H1 (cell line): ENCODE measurements at regions not wholly inside any gene's neighbourhood (a gene's known extent, or its start where the extent isn't known, plus 50 kb on each side); places are given as distances from the start of the nearest gene placed in this dataset.

Experiments used
- BRCA1 ChIP-seq: IDR thresholded peaks from 2 replicates; pipeline ENCODE4 v1.6.1; 2012; ENCODE audit warnings: low read depth, low read length, improper control_type of control experiment
- CEBPB ChIP-seq: IDR thresholded peaks from 2 replicates; pipeline ENCODE4 v1.6.1; 2012; ENCODE audit warnings: low read depth, low read length
- CTCF ChIP-seq, 3 experiments: IDR thresholded peaks; 1 replicate in 2 of 3; 2 replicates in 1 of 3; pipeline versions ENCODE4 v1.5.1 to v1.6.1; 2011; ENCODE audit warnings: low read length in 3 of 3, mild to moderate bottlenecking in 3 of 3, inconsistent platforms in 2 of 3, low read depth in 1 of 3, moderate library complexity in 1 of 3; ENCODE audit not compliant: insufficient read depth in 1 of 3; ENCODE audit errors: control extremely low read depth in 1 of 3
- EP300 ChIP-seq, 2 experiments: IDR thresholded peaks; 1 replicate in 1 of 2; 2 replicates in 1 of 2; pipeline ENCODE4 v1.6.1; 2011 to 2012; ENCODE audit warnings: low read depth in 2 of 2, low read length in 2 of 2, mild to moderate bottlenecking in 2 of 2, borderline replicate concordance in 1 of 2, inconsistent platforms in 1 of 2, moderate library complexity in 1 of 2
- EZH2 ChIP-seq: fragments of 200-600 bp; sonication (generic); IDR thresholded peaks from 2 replicates; pipeline ENCODE4 v1.7.1; 2012; ENCODE audit warnings: low read depth, mild to moderate bottlenecking, moderate library complexity, low read length, inconsistent platforms; ENCODE audit not compliant: severe bottlenecking
- GABPA ChIP-seq: IDR thresholded peaks from 2 replicates; pipeline ENCODE4 v1.6.1; 2011; ENCODE audit warnings: mild to moderate bottlenecking, low read length, moderate library complexity, borderline replicate concordance; ENCODE audit not compliant: insufficient read depth
- JUN ChIP-seq: IDR thresholded peaks from 2 replicates; pipeline ENCODE4 v1.6.1; 2011; ENCODE audit warnings: low read depth, mild to moderate bottlenecking, improper control_type of control experiment, low read length
- NRF1 ChIP-seq: IDR thresholded peaks from 2 replicates; pipeline ENCODE4 v1.6.1; 2011; ENCODE audit warnings: mild to moderate bottlenecking, low read depth, low read length, improper control_type of control experiment
- YY1 ChIP-seq: IDR thresholded peaks from 2 replicates; pipeline ENCODE4 v1.6.1; 2011; ENCODE audit warnings: low read depth, mild to moderate bottlenecking, low read length

DNA sequence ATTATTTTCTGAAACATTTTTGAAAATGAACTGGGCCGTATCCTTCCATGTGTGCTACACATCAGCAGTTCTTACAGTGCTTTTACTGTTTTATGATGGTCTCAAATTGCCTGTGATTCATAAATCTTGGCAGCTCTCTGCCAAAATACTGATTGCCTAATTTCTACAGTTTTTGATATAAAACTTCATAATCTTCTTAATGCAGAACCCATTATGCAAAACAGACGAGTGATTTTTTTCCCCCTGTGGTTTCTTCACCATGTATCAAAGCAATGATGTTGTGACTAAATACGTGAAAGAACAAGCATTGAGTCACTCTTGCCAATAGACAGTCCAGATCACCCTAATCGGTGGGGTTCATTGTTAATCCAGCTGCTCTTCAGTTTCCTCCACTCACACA lies 156.4 kb upstream of the WDR1 start:
- TF ChIP-seq GABPA (no peak), CEBPB (no peak), EZH2 (no peak), YY1 (no peak), CTCF (IDR thresholded peaks at IDR 0.05; ENCODE audit: control extremely low read depth in 1 of 3, insufficient read depth in 1 of 3, low read depth in 1 of 3, low read length in 3 of 3) (no peak), NRF1 (no peak), BRCA1 (no peak), EP300 (IDR thresholded peaks at IDR 0.05; ENCODE audit: borderline replicate concordance in 1 of 2, low read depth in 2 of 2, low read length in 2 of 2) (no peak), JUN (no peak)
